ENCODE measurements at regions not wholly inside any gene's neighbourhood (a gene's known extent, or its start where the extent isn't known, plus 50 kb on each side); places are given as distances from the start of the nearest gene placed in this dataset.

GRCh38 chr3:115500795-115501194 is 122.5 kb upstream of the GAP43 start:
- intact Hi-C loops (cut with micrococcal nuclease), result no loop called here
- no peaks in the 10 kb centered on the region for H3K27me3 Mint-ChIP-seq

GRCh38 chr3:115502128-115502527 is 121.2 kb upstream of the GAP43 start:
- no peak for DNase-seq
- no peaks in the 10 kb centered on the region for H3K27me3 Mint-ChIP-seq
- H3K4me1 Mint-ChIP-seq, result no peaks in the 10 kb centered on the region
- H3K4me3 Mint-ChIP-seq, result no peak overlapping the region
- H3K36me3 Mint-ChIP-seq (ENCODE audit: low read depth), result no peaks in the 10 kb centered on the region
- peaks cover 4% of the 10 kb centered on the region for H3K9me3 Mint-ChIP-seq
- H3K27ac Mint-ChIP-seq, result no peak overlapping the region
- intact Hi-C loops (cut with micrococcal nuclease), result no loop called here

More at GRCh38 chr3:115500795-115501194, 122.5 kb upstream of the GAP43 start:
- H3K36me3 Mint-ChIP-seq (ENCODE audit: low read depth), result no peaks in the 10 kb centered on the region
- no peak overlapping the region for H3K27ac Mint-ChIP-seq
- DNase-seq, result no peak
- peaks cover 4% of the 10 kb centered on the region for H3K9me3 Mint-ChIP-seq
- H3K4me3 Mint-ChIP-seq, result no peak overlapping the region
- no peaks in the 10 kb centered on the region for H3K4me1 Mint-ChIP-seq

- intact Hi-C loops (cut with micrococcal nuclease), result no loop called here
- H3K27me3 Mint-ChIP-seq, result no peaks in the 10 kb centered on the region
Observed at GRCh38 chr3:115503394-115503793, 119.9 kb upstream of the GAP43 start.

GRCh38 chr3:115508562-115508961 is 114.7 kb upstream of the GAP43 start:
- DNase-seq, result no peak
- H3K27me3 Mint-ChIP-seq, result peaks cover 34% of the 10 kb centered on the region
- H3K4me3 Mint-ChIP-seq, result no peak overlapping the region
- peaks cover 4% of the 10 kb centered on the region for H3K9me3 Mint-ChIP-seq
- no peaks in the 10 kb centered on the region for H3K36me3 Mint-ChIP-seq (ENCODE audit: low read depth)
- intact Hi-C loops (cut with micrococcal nuclease), result no loop called here
- H3K27ac Mint-ChIP-seq, result no peak overlapping the region
- H3K4me1 Mint-ChIP-seq, result peaks cover 11% of the 10 kb centered on the region

More at GRCh38 chr3:115503394-115503793, 119.9 kb upstream of the GAP43 start:
- H3K36me3 Mint-ChIP-seq (ENCODE audit: low read depth), result no peaks in the 10 kb centered on the region
- no peak overlapping the region for H3K27ac Mint-ChIP-seq
- H3K4me1 Mint-ChIP-seq, result no peaks in the 10 kb centered on the region
- peaks cover 4% of the 10 kb centered on the region for H3K9me3 Mint-ChIP-seq
- no peak overlapping the region for H3K4me3 Mint-ChIP-seq
- no peak for DNase-seq

GRCh38 chr3:115512565-115513415 is 110.5 kb upstream of the GAP43 start:
- peak overlapping the region; percentile 0 for H3K27ac Mint-ChIP-seq
- H3K4me3 Mint-ChIP-seq, result peak overlapping the region; percentile 80
- peaks cover 37% of the 10 kb centered on the region for H3K27me3 Mint-ChIP-seq
- peaks cover 12% of the 10 kb centered on the region for H3K4me1 Mint-ChIP-seq
- DNase-seq, result peak; percentile 55
- intact Hi-C loops (cut with micrococcal nuclease), result loop anchor here (10.0 kb wide), 1 partner anchor 172 kb away; no protein-coding TSS in a partner anchor
- no peaks in the 10 kb centered on the region for H3K9me3 Mint-ChIP-seq
- H3K36me3 Mint-ChIP-seq (ENCODE audit: low read depth), result no peaks in the 10 kb centered on the region

GRCh38 chr3:115513416-115513800 is 109.9 kb upstream of the GAP43 start:
- Mint-ChIP-seq H3K27ac (no peak overlapping the region), H3K4me3 (peak overlapping the region; percentile 80), H3K4me1 (peaks cover 12% of the 10 kb centered on the region), H3K27me3 (peaks cover 37% of the 10 kb centered on the region), H3K36me3 (ENCODE audit: low read depth) (no peaks in the 10 kb centered on the region), H3K9me3 (no peaks in the 10 kb centered on the region)
- DNase-seq, result no peak
- intact Hi-C loops (cut with micrococcal nuclease), result loop anchor here (10.0 kb wide), 1 partner anchor 171 kb away; no protein-coding TSS in a partner anchor

GRCh38 chr3:115517457-115518050 is 105.8 kb upstream of the GAP43 start:
- Mint-ChIP-seq H3K27ac (no peak overlapping the region), H3K9me3 (no peaks in the 10 kb centered on the region), H3K36me3 (ENCODE audit: low read depth) (no peaks in the 10 kb centered on the region), H3K4me3 (no peak overlapping the region), H3K4me1 (peaks cover 10% of the 10 kb centered on the region), H3K27me3 (peaks cover 14% of the 10 kb centered on the region)
- no peak for DNase-seq
- intact Hi-C loops (cut with micrococcal nuclease), result loop anchor here (10.0 kb wide), 1 partner anchor 167 kb away; no protein-coding TSS in a partner anchor

GRCh38 chr3:115518100-115518852 is 105.0 kb upstream of the GAP43 start:
- Mint-ChIP-seq H3K4me1 (peaks cover 4% of the 10 kb centered on the region), H3K27me3 (peaks cover 7% of the 10 kb centered on the region), H3K9me3 (no peaks in the 10 kb centered on the region), H3K27ac (no peak overlapping the region), H3K36me3 (ENCODE audit: low read depth) (no peaks in the 10 kb centered on the region), H3K4me3 (no peak overlapping the region)
- intact Hi-C loops (cut with micrococcal nuclease), result loop anchor here (10.0 kb wide), 1 partner anchor 167 kb away; no protein-coding TSS in a partner anchor
- no peak for DNase-seq

- H3K36me3 Mint-ChIP-seq (ENCODE audit: low read depth), result no peaks in the 10 kb centered on the region
- H3K27me3 Mint-ChIP-seq, result peaks cover 2% of the 10 kb centered on the region
- H3K4me1 Mint-ChIP-seq, result peaks cover 4% of the 10 kb centered on the region
- H3K4me3 Mint-ChIP-seq, result no peak overlapping the region
- no peak overlapping the region for H3K27ac Mint-ChIP-seq
- intact Hi-C loops (cut with micrococcal nuclease), result no loop called here
- DNase-seq, result no peak
- no peaks in the 10 kb centered on the region for H3K9me3 Mint-ChIP-seq
Observed at GRCh38 chr3:115520241-115520640, 103.1 kb upstream of the GAP43 start.

GRCh38 chr3:115520651-115521245 is 102.6 kb upstream of the GAP43 start:
- H3K4me1 Mint-ChIP-seq, result peaks cover 4% of the 10 kb centered on the region
- H3K9me3 Mint-ChIP-seq, result no peaks in the 10 kb centered on the region

GRCh38 chr3:115523458-115523857 is 99.9 kb upstream of the GAP43 start:
- Mint-ChIP-seq H3K4me3 (no peak overlapping the region), H3K36me3 (ENCODE audit: low read depth) (no peaks in the 10 kb centered on the region), H3K4me1 (peaks cover 2% of the 10 kb centered on the region), H3K27me3 (peaks cover 2% of the 10 kb centered on the region), H3K27ac (no peak overlapping the region), H3K9me3 (no peaks in the 10 kb centered on the region)
- DNase-seq, result no peak
- intact Hi-C loops (cut with micrococcal nuclease), result no loop called here

More at GRCh38 chr3:115520651-115521245, 102.6 kb upstream of the GAP43 start:
- Mint-ChIP-seq H3K4me3 (no peak overlapping the region), H3K36me3 (ENCODE audit: low read depth) (no peaks in the 10 kb centered on the region), H3K27ac (no peak overlapping the region), H3K27me3 (peaks cover 2% of the 10 kb centered on the region)
- DNase-seq, result no peak
- intact Hi-C loops (cut with micrococcal nuclease), result no loop called here

GRCh38 chr3:115524549-115524948 is 98.8 kb upstream of the GAP43 start:
- H3K36me3 Mint-ChIP-seq (ENCODE audit: low read depth), result no peaks in the 10 kb centered on the region
- intact Hi-C loops (cut with micrococcal nuclease), result no loop called here
- H3K27ac Mint-ChIP-seq, result no peak overlapping the region
- H3K27me3 Mint-ChIP-seq, result peaks cover 4% of the 10 kb centered on the region
- peaks cover 2% of the 10 kb centered on the region for H3K4me1 Mint-ChIP-seq
- H3K9me3 Mint-ChIP-seq, result no peaks in the 10 kb centered on the region
- no peak overlapping the region for H3K4me3 Mint-ChIP-seq
- no peak for DNase-seq

- Mint-ChIP-seq H3K36me3 (ENCODE audit: low read depth) (no peaks in the 10 kb centered on the region), H3K27me3 (peaks cover 2% of the 10 kb centered on the region), H3K9me3 (no peaks in the 10 kb centered on the region), H3K4me1 (no peaks in the 10 kb centered on the region), H3K4me3 (no peak overlapping the region), H3K27ac (no peak overlapping the region)
- intact Hi-C loops (cut with micrococcal nuclease), result no loop called here
- DNase-seq, result no peak
Observed at GRCh38 chr3:115525731-115526130, 97.6 kb upstream of the GAP43 start.

Data from activated CD4-positive, alpha-beta T cell treated with anti-CD3 and anti-CD28 coated beads, Interleukin-2, amount 10 ng/mL, durations not matched to agents 24 days and 14 days (primary cell).